CD14-positive monocyte (primary cell): ENCODE measurements at regions not wholly inside any gene's neighbourhood (a gene's known extent, or its start where the extent isn't known, plus 50 kb on each side); places are given as distances from the start of the nearest gene placed in this dataset.

Source experiments
- DNase-seq, 3 donors: peaks; one replicate each; pipeline ENCODE4 v3.0.0-alpha.2; 2011 to 2022
- H2AFZ ChIP-seq: 2 replicates; pipeline ENCODE4 v1.6.0; 2012; ENCODE audit warnings: mild to moderate bottlenecking, low read depth, low read length, inconsistent platforms; ENCODE audit not compliant: insufficient read depth, poor library complexity, severe bottlenecking
- H3K27ac ChIP-seq, 2 donors: 1 replicate in 1 of 2; 2 replicates in 1 of 2; pipeline ENCODE4 v1.5.1; 2012 to 2013; ENCODE audit warnings: low read length in 2 of 2, control low read depth in 1 of 2, inconsistent platforms in 1 of 2, low read depth in 1 of 2, mild to moderate bottlenecking in 1 of 2
- H3K27me3 ChIP-seq, 2 donors: one replicate each; pipeline versions ENCODE4 v1.6.0 to v1.6.1; 2011 to 2013; ENCODE audit warnings: low read length in 2 of 2; ENCODE audit not compliant: control insufficient read depth in 2 of 2, insufficient read depth in 2 of 2
- H3K36me3 ChIP-seq, 2 donors: replicated peaks in 1 of 2; 1 replicate in 1 of 2; 2 replicates in 1 of 2; pipeline versions ENCODE4 v1.5.1 to v1.6.1; 2012 to 2013; ENCODE audit warnings: low read length in 2 of 2, control low read depth in 1 of 2, inconsistent platforms in 1 of 2, mild to moderate bottlenecking in 1 of 2; ENCODE audit not compliant: insufficient read depth in 2 of 2, control insufficient read depth in 1 of 2
- H3K4me1 ChIP-seq, 2 donors: 1 replicate in 1 of 2; 2 replicates in 1 of 2; pipeline versions ENCODE4 v1.5.1 to v1.6.1; 2012 to 2013; ENCODE audit warnings: low read length in 2 of 2, control low read depth in 1 of 2, inconsistent platforms in 1 of 2, mild to moderate bottlenecking in 1 of 2, moderate library complexity in 1 of 2; ENCODE audit not compliant: insufficient read depth in 2 of 2, control insufficient read depth in 1 of 2
- H3K4me2 ChIP-seq: replicated peaks from 2 replicates; pipeline ENCODE3; 2012; ENCODE audit warnings: low read length, moderate library complexity, mild to moderate bottlenecking; ENCODE audit not compliant: poor library complexity, severe bottlenecking; ENCODE audit errors: extremely low read depth
- H3K4me3 ChIP-seq, 3 experiments: fragments of 200-600 bp in 1 of 3; sonication (generic) in 1 of 3; replicated peaks in 1 of 3; 1 replicate in 2 of 3; 2 replicates in 1 of 3; pipeline ENCODE4 v1.5.1; 2011 to 2013; ENCODE audit warnings: low read length in 3 of 3, mild to moderate bottlenecking in 3 of 3, control low read depth in 2 of 3, low read depth in 2 of 3, inconsistent platforms in 1 of 3, moderate library complexity in 1 of 3
- H3K79me2 ChIP-seq: 2 replicates; pipeline ENCODE4 v1.6.0; 2012; ENCODE audit warnings: mild to moderate bottlenecking, control low read depth, inconsistent platforms, low read length, moderate library complexity; ENCODE audit not compliant: insufficient read depth
- H3K9ac ChIP-seq: 2 replicates; pipeline ENCODE4 v1.6.0; 2017; ENCODE audit warnings: low read length, mild to moderate bottlenecking; ENCODE audit not compliant: insufficient read depth, poor library complexity, severe bottlenecking
- H3K9me3 ChIP-seq, 2 donors: replicated peaks in 1 of 2; 1 replicate in 1 of 2; 2 replicates in 1 of 2; pipeline versions ENCODE4 v1.5.1 to v1.6.1; 2012 to 2013; ENCODE audit warnings: low read length in 2 of 2, control low read depth in 1 of 2; ENCODE audit not compliant: control insufficient read depth in 1 of 2, insufficient read depth in 1 of 2
- H4K20me1 ChIP-seq: 2 replicates; pipeline ENCODE4 v1.6.0; 2012; ENCODE audit warnings: mild to moderate bottlenecking, low read length, control low read depth, moderate library complexity; ENCODE audit not compliant: insufficient read depth
- H3K27ac Mint-ChIP-seq, 7 donors: one replicate each; pipeline ENCODE4 v1.8.0; 2020; ENCODE audit warnings: mild to moderate bottlenecking in 7 of 7, mixed read lengths in 7 of 7, moderate library complexity in 6 of 7, inconsistent platforms in 2 of 7
- H3K27me3 Mint-ChIP-seq, 3 donors: one replicate each; pipeline ENCODE4 v1.8.0; 2021 to 2022; ENCODE audit warnings: low read depth in 3 of 3, mild to moderate bottlenecking in 3 of 3, mixed read lengths in 3 of 3, moderate library complexity in 3 of 3, inconsistent platforms in 1 of 3
- H3K36me3 Mint-ChIP-seq, 2 donors: one replicate each; pipeline ENCODE4 v1.8.0; 2020; ENCODE audit warnings: mixed read lengths in 2 of 2, inconsistent platforms in 1 of 2, mild to moderate bottlenecking in 1 of 2
- H3K4me1 Mint-ChIP-seq: one replicate; pipeline ENCODE4 v1.8.0; 2020; ENCODE audit warnings: mild to moderate bottlenecking, mixed read lengths
- H3K4me3 Mint-ChIP-seq, 2 donors: one replicate each; pipeline ENCODE4 v1.8.0; 2020; ENCODE audit warnings: mild to moderate bottlenecking in 2 of 2, mixed read lengths in 2 of 2, moderate library complexity in 1 of 2
- H3K9me3 Mint-ChIP-seq, 7 donors: one replicate each; pipeline ENCODE4 v1.8.0; 2020 to 2022; ENCODE audit warnings: mixed read lengths in 7 of 7, mild to moderate bottlenecking in 6 of 7, moderate library complexity in 6 of 7, inconsistent platforms in 2 of 7
- CTCF ChIP-seq: fragments of 200-600 bp; IDR thresholded peaks from one replicate; pipeline ENCODE4 v1.8.0; 2022; ENCODE audit warnings: antibody characterized with exemption, mild to moderate bottlenecking
- WGBS: methylation state at CpG from one replicate; pipeline ENCODE4 v1.1.5; 2013; ENCODE audit warnings: missing lambda C conversion rate; ENCODE audit not compliant: insufficient coverage; 5-methylcytosine and 5-hydroxymethylcytosine counted together
- intact Hi-C, 2 donors: fragments of 100-400 bp; cut with micrococcal nuclease; formaldehyde crosslinking; loops; one replicate each; pipeline versions ENCODE4 v1.15.0 to v1.15.1; 2023

GRCh38 chr5:33180900-33181299 is 259.9 kb upstream of the TARS1 start:
- Histone ChIP-seq H4K20me1 (no peaks in the 10 kb centered on the region), H3K9ac (no peak overlapping the region), H2AFZ (no peak overlapping the region), H3K27ac (no peak overlapping the region), H3K27me3 (no peaks in the 10 kb centered on the region), H3K4me3 (no peak overlapping the region), H3K9me3 (no peaks in the 10 kb centered on the region), H3K36me3 (no peaks in the 10 kb centered on the region), H3K4me2 (no peak overlapping the region), H3K4me1 (no peaks in the 10 kb centered on the region), H3K79me2 (no peaks in the 10 kb centered on the region)
- Mint-ChIP-seq H3K27me3 (no peaks in the 10 kb centered on the region), H3K27ac (no peak overlapping the region), H3K4me1 (no peaks in the 10 kb centered on the region), H3K4me3 (no peak overlapping the region), H3K36me3 (no peaks in the 10 kb centered on the region), H3K9me3 (peaks cover 0 to 2% (median 0%) of the 10 kb centered on the region in 7 donors)
- TF ChIP-seq CTCF: no peak
- DNase-seq: no peak
- WGBS: no CpG with 5 or more reads among the region's 4 CpGs
- intact Hi-C loops: no loop called here

- Histone ChIP-seq H3K4me1 (no peaks in the 10 kb centered on the region), H3K36me3 (no peaks in the 10 kb centered on the region), H3K27ac (no peak overlapping the region), H4K20me1 (no peaks in the 10 kb centered on the region), H2AFZ (no peak overlapping the region), H3K9me3 (no peaks in the 10 kb centered on the region), H3K27me3 (no peaks in the 10 kb centered on the region), H3K4me3 (no peak overlapping the region), H3K9ac (no peak overlapping the region), H3K4me2 (no peak overlapping the region), H3K79me2 (no peaks in the 10 kb centered on the region)
- intact Hi-C loops: no loop called here
- DNase-seq: no peak
- no peak for TF ChIP-seq CTCF
- 100% methylated on average over 1 of the region's 4 CpGs for WGBS
- H3K27ac Mint-ChIP-seq: no peak overlapping the region
- no peak overlapping the region for H3K4me3 Mint-ChIP-seq
- no peaks in the 10 kb centered on the region for H3K36me3 Mint-ChIP-seq
- peaks cover 0 to 4% (median 0%) of the 10 kb centered on the region in 7 donors for H3K9me3 Mint-ChIP-seq
- H3K4me1 Mint-ChIP-seq: no peaks in the 10 kb centered on the region
- H3K27me3 Mint-ChIP-seq: no peaks in the 10 kb centered on the region
These were observed 257.8 kb upstream of the TARS1 start for GRCh38 chr5:33182986-33183385.
